Heart left ventricle (tissue), 16 donors: ENCODE measurements at regions not wholly inside any gene's neighbourhood (a gene's known extent, or its start where the extent isn't known, plus 50 kb on each side); places are given as distances from the start of the nearest gene placed in this dataset.

Experiments
- ATAC-seq, 4 donors: fragments of 200-7000 bp; cut with Tn5 transposase; one replicate each; pipeline ENCODE4 v1.9.1; 2020 to 2022; ENCODE audit warnings: moderate library complexity in 4 of 4, mild to moderate bottlenecking in 3 of 4, moderate number of reproducible peaks in 1 of 4
- DNase-seq, 5 donors: peaks; one replicate each; pipeline ENCODE4 v3.0.0-alpha.2; 2020
- H3K27ac ChIP-seq, 12 donors: fragments of 200-600 bp; sonication (generic) in 4 of 12; one replicate each; pipeline versions ENCODE4 v1.5.0 to v1.8.0; 2016 to 2022; ENCODE audit warnings: mild to moderate bottlenecking in 2 of 12
- H3K27me3 ChIP-seq, 9 donors: fragments of 200-600 bp; sonication (generic) in 2 of 9; one replicate each; pipeline versions ENCODE4 v1.5.1 to v1.8.0; 2016 to 2022; ENCODE audit warnings: mild to moderate bottlenecking in 3 of 9
- H3K36me3 ChIP-seq, 9 donors: fragments of 200-600 bp; sonication (generic) in 2 of 9; one replicate each; pipeline versions ENCODE4 v1.5.0 to v1.8.0; 2018 to 2022; ENCODE audit warnings: mild to moderate bottlenecking in 2 of 9
- H3K4me1 ChIP-seq, 12 donors: fragments of 200-600 bp; sonication (generic) in 4 of 12; one replicate each; pipeline versions ENCODE4 v1.5.0 to v1.8.0; 2016 to 2022; ENCODE audit warnings: mild to moderate bottlenecking in 3 of 12
- H3K4me3 ChIP-seq, 12 donors: fragments of 200-600 bp; sonication (generic) in 4 of 12; one replicate each; pipeline versions ENCODE4 v1.5.0 to v1.8.0; 2017 to 2022; ENCODE audit warnings: mild to moderate bottlenecking in 9 of 12, moderate library complexity in 4 of 12
- H3K9me3 ChIP-seq, 12 donors: fragments of 200-600 bp; sonication (generic) in 4 of 12; one replicate each; pipeline versions ENCODE4 v1.5.0 to v1.8.0; 2016 to 2022; ENCODE audit warnings: mild to moderate bottlenecking in 1 of 12
- CTCF ChIP-seq, 12 donors: fragments of 200-600 bp; sonication (generic) in 4 of 12; IDR thresholded peaks; one replicate each; pipeline versions ENCODE4 v1.5.0 to v1.8.0; 2018 to 2022; ENCODE audit warnings: antibody characterized with exemption in 12 of 12, mild to moderate bottlenecking in 5 of 12
- POLR2A ChIP-seq, 2 donors: fragments of 450-650 bp; IDR thresholded peaks; one replicate each; pipeline ENCODE4 v1.6.1; 2017; ENCODE audit warnings: antibody characterized with exemption in 2 of 2, mild to moderate bottlenecking in 2 of 2, moderate library complexity in 2 of 2
- WGBS, 4 donors: extraction: QIAGEN DNeasy Blood & Tissue Kit in 2 of 4; methylation state at CpG; one replicate each; pipeline versions ENCODE4 v1.1.5 to v1.1.7; 2013 to 2018; 5-methylcytosine and 5-hydroxymethylcytosine counted together
- intact Hi-C, 10 donors: fragments of 100-400 bp; cut with DNase I; formaldehyde crosslinking; loops; one replicate each; pipeline versions ENCODE4 v1.11.1 to v1.14.2; 2022
- donor health status: ischemic (EF 13 %, LVEDD 7.1; RV severe dilation, severe dysfunction).
- donor health status: healthy with polysubstance abuse.
- donor health status: DM: no; HTN: yes; CAD: no.
- donor health status: DM: no; HTN: no; CAD: no.
- donor health status: ischemic (EF 25% LVEDD 6.9; RV normal size, moderate dysfunction).
- donor health status: ischemic (EF 25% LVEDD 5.7; RV mildly dilated, moderate dysfunction).
- donor health status: healthy.
- donor health status: DM: yes; HTN: yes; CAD: no.
- donor health status: ischemic (EF 35%, LVEDD 5.7; RV mildly dilated, moderate dysfunction).
- donor health status: nonischemic (EF 11% LVEDD 7.7; RV severe dilation, severe dysfunction).
- donor health status: DM: yes; HTN: yes; CAD: no.
- donor health status: PGD.
- donor health status: ischemic (EF 29% LVEDD 5.4; RV normal size, mild dysfunction).
- donor health status: nonischemic (EF 23%, LVEDD 6.1; RV moderate dilation, normal function).

- WGBS, 4 donors, result 65 to 78% (median 69%) methylated on average over 2 of the region's 2 CpGs
- no peaks in the 10 kb centered on the region for H3K27me3 ChIP-seq
- DNase-seq, result no peak
- TF ChIP-seq POLR2A (IDR thresholded peaks at IDR 0.05) (no peak), CTCF (IDR thresholded peaks at IDR 0.05) (no peak)
- ATAC-seq, result no peak
- no peaks in the 10 kb centered on the region for H3K36me3 ChIP-seq
- intact Hi-C loops, result loop anchor here in 1 of 10 donors (10.0 kb wide), 1 partner anchor 238 kb away; no protein-coding TSS in a partner anchor
- H3K9me3 ChIP-seq, result peaks cover 0 to 1% (median 0%) of the 10 kb centered on the region in 12 donors
- no peak overlapping the region for H3K4me3 ChIP-seq
- H3K4me1 ChIP-seq, result no peaks in the 10 kb centered on the region
- H3K27ac ChIP-seq, result no peak overlapping the region
Observed at GRCh38 chr13:76216729-76217128, 580.6 kb downstream of the LMO7 start.

GRCh38 chr13:76214001-76214400 is 577.9 kb downstream of the LMO7 start:
- TF ChIP-seq POLR2A (IDR thresholded peaks at IDR 0.05), result no peak
- TF ChIP-seq CTCF (IDR thresholded peaks at IDR 0.05), result no peak
- H3K36me3 ChIP-seq, result no peaks in the 10 kb centered on the region
- DNase-seq (no peak), ATAC-seq (no peak)
- H3K27me3 ChIP-seq, result no peaks in the 10 kb centered on the region
- H3K27ac ChIP-seq, result no peak overlapping the region
- intact Hi-C loops, result loop anchor here in 1 of 10 donors (10.0 kb wide), 1 partner anchor 241 kb away; no protein-coding TSS in a partner anchor
- peaks cover 0 to 4% (median 0%) of the 10 kb centered on the region in 12 donors for H3K9me3 ChIP-seq
- 82 to 90% (median 87%) methylated on average over 1 of the region's 1 CpG for WGBS, 4 donors
- no peak overlapping the region for H3K4me3 ChIP-seq
- peaks cover 0 to 3% (median 0%) of the 10 kb centered on the region in 12 donors for H3K4me1 ChIP-seq

- WGBS, 4 donors, result 63 to 82% (median 71%) methylated on average over 3 of the region's 3 CpGs
- intact Hi-C loops, result loop anchor here in 1 of 10 donors (10.0 kb wide), 1 partner anchor 241 kb away; no protein-coding TSS in a partner anchor
- ATAC-seq (no peak), DNase-seq (no peak)
- no peak overlapping the region for H3K4me3 ChIP-seq
- no peak for TF ChIP-seq CTCF (IDR thresholded peaks at IDR 0.05)
- peaks cover 0 to 3% (median 0%) of the 10 kb centered on the region in 12 donors for H3K4me1 ChIP-seq
- no peaks in the 10 kb centered on the region for H3K27me3 ChIP-seq
- peaks cover 0 to 4% (median 0%) of the 10 kb centered on the region in 12 donors for H3K9me3 ChIP-seq
- no peaks in the 10 kb centered on the region for H3K36me3 ChIP-seq
- no peak overlapping the region for H3K27ac ChIP-seq
Observed at GRCh38 chr13:76213423-76213904, 577.3 kb downstream of the LMO7 start.

- intact Hi-C loops, result loop anchor here in 1 of 10 donors (10.0 kb wide), 1 partner anchor 245 kb away; no protein-coding TSS in a partner anchor
- peaks cover 0 to 4% (median 0%) of the 10 kb centered on the region in 12 donors for H3K9me3 ChIP-seq
- H3K36me3 ChIP-seq, result no peaks in the 10 kb centered on the region
- no peaks in the 10 kb centered on the region for H3K27me3 ChIP-seq
- 49 to 60% (median 53%) methylated on average over 1 of the region's 1 CpG for WGBS, 4 donors
- TF ChIP-seq POLR2A (IDR thresholded peaks at IDR 0.05) (no peak), CTCF (IDR thresholded peaks at IDR 0.05) (no peak)
- no peak overlapping the region for H3K4me3 ChIP-seq
- H3K4me1 ChIP-seq, result peaks cover 0 to 3% (median 0%) of the 10 kb centered on the region in 12 donors
- ATAC-seq (peak in 2 of 4 donors; percentile 53 to 64), DNase-seq (peak in 4 of 5 donors; percentile 27 to 67 (median 48))
- no peak overlapping the region for H3K27ac ChIP-seq
Observed at GRCh38 chr13:76210262-76210661, 574.1 kb downstream of the LMO7 start.
